ENCODE measurements at regions not wholly inside any gene's neighbourhood (a gene's known extent, or its start where the extent isn't known, plus 50 kb on each side); places are given as distances from the start of the nearest gene placed in this dataset.

DNA sequence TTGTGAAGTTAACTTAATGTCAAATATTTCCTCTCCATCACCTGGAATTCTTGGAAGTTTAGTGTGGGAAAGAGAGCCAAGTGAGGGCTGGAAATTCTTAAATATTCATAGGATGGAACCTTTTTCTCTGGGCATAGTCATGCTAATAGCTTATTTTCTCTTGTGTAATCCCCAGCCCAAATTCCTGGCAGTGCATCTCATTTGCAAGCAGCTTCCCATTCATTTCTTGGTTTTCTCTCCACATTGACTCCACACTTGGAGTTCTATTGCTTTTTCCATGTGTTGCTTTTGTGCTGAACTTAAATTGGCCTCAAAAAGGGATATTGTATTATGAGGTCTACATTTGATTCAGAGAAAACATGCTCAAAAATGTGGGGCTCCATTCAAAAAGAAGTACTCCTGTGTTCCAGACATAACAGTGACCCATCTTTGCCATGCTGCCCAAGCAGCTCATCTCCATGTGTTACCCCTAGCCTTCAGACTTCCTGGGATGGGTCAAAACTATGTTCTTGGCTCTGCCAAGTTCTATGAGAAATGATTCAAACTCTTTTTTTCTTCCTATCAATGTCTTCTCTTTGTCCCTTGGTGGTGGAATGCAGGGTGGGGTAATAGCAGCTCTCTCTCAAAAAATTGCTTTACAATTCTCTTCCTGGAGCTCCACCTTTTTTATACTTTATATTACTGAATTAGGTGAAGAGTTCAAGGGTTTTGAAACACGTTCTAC lies 2471.5 kb downstream of the PCDH9 start:
- Histone ChIP-seq H3K4me2 (ENCODE audit: insufficient read depth, low read length) (no peak overlapping the region), H3K27me3 (ENCODE audit: control insufficient read depth in 2 of 2, insufficient read depth in 2 of 2, low read length in 2 of 2) (no peaks in the 10 kb centered on the region), H3K27ac (ENCODE audit: insufficient read depth, low read depth, low read length) (no peak overlapping the region), H2AFZ (ENCODE audit: low read depth, low read length) (no peak overlapping the region), H4K20me1 (replicated peaks; ENCODE audit: control insufficient read depth, extremely low read depth, insufficient read depth, low read length) (no peaks in the 10 kb centered on the region), H3K9me3 (replicated peaks; ENCODE audit: control insufficient read depth, insufficient read depth, low read length) (no peaks in the 10 kb centered on the region), H3K9me1 (replicated peaks; ENCODE audit: control insufficient read depth, extremely low read depth, insufficient read depth, low read length) (no peaks in the 10 kb centered on the region), H3K79me2 (ENCODE audit: control insufficient read depth, insufficient read depth, low read length) (no peaks in the 10 kb centered on the region), H3K4me1 (ENCODE audit: control insufficient read depth, extremely low read depth, insufficient read depth, low read length) (no peaks in the 10 kb centered on the region), H3K4me3 (replicated peaks in 1 of 3; ENCODE audit: insufficient read depth in 1 of 3, low read depth in 1 of 3, low read length in 3 of 3) (no peak overlapping the region), H3K36me3 (ENCODE audit: control insufficient read depth in 2 of 2, extremely low read depth in 1 of 2, insufficient read depth in 2 of 2, low read length in 2 of 2) (no peaks in the 10 kb centered on the region), H3K9ac (replicated peaks; ENCODE audit: extremely low read depth, insufficient read depth, low read length) (no peak overlapping the region)
- DNase-seq (ENCODE audit: low read depth, low spot score) (no peak), FAIRE-seq (no peak)
- TF ChIP-seq EZH2 (IDR thresholded peaks at IDR 0.05; ENCODE audit: borderline replicate concordance, low read depth, low read length, severe bottlenecking) (no peak), JUN (IDR thresholded peaks at IDR 0.05; ENCODE audit: borderline replicate concordance, insufficient read depth, insufficient read length, low read depth) (no peak), MYC (IDR thresholded peaks at IDR 0.05; ENCODE audit: low read depth, low read length) (no peak), FOS (IDR thresholded peaks at IDR 0.05; ENCODE audit: borderline replicate concordance, insufficient read depth, low read length) (no peak), POLR2AphosphoS5 (IDR thresholded peaks at IDR 0.05; ENCODE audit: insufficient read depth, low read depth, low read length) (no peak), POLR2A (IDR thresholded peaks at IDR 0.05; ENCODE audit: low read depth, low read length) (no peak), GATA2 (IDR thresholded peaks at IDR 0.05; ENCODE audit: insufficient read depth, insufficient read length, low read depth, low read length) (no peak)
- TF ChIP-seq, protein P1, sequence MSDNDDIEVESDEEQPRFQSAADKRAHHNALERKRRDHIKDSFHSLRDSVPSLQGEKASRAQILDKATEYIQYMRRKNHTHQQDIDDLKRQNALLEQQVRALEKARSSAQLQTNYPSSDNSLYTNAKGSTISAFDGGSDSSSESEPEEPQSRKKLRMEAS (IDR thresholded peaks at IDR 0.05; ENCODE audit: insufficient read depth, insufficient read length), result no peak
- TF ChIP-seq, protein P2, sequence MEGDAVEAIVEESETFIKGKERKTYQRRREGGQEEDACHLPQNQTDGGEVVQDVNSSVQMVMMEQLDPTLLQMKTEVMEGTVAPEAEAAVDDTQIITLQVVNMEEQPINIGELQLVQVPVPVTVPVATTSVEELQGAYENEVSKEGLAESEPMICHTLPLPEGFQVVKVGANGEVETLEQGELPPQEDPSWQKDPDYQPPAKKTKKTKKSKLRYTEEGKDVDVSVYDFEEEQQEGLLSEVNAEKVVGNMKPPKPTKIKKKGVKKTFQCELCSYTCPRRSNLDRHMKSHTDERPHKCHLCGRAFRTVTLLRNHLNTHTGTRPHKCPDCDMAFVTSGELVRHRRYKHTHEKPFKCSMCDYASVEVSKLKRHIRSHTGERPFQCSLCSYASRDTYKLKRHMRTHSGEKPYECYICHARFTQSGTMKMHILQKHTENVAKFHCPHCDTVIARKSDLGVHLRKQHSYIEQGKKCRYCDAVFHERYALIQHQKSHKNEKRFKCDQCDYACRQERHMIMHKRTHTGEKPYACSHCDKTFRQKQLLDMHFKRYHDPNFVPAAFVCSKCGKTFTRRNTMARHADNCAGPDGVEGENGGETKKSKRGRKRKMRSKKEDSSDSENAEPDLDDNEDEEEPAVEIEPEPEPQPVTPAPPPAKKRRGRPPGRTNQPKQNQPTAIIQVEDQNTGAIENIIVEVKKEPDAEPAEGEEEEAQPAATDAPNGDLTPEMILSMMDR (IDR thresholded peaks at IDR 0.05; ENCODE audit: extremely low read depth in 1 of 2, insufficient read depth in 1 of 2, low read depth in 1 of 2, low read length in 2 of 2), result no peak
- dilution Hi-C loops (cut with MboI; ENCODE audit: extremely low pct_ligation_motif_present, low sequenced_read_pairs), result no loop called here
- CTCF ChIA-PET, result interaction anchor here (1.1 kb wide), 1 partner anchor 13 kb away, joined by 3 read pairs; no protein-coding TSS in a partner anchor
- no TSS peak for BruUV-seq (replicated peaks)
- intact Hi-C loops (cut with micrococcal nuclease), result no loop called here
- POLR2A ChIA-PET, result no interaction called here

Measured in endothelial cell of umbilical vein (primary cell).